GM21786 (cell line): ENCODE measurements at regions not wholly inside any gene's neighbourhood (a gene's known extent, or its start where the extent isn't known, plus 50 kb on each side); places are given as distances from the start of the nearest gene placed in this dataset.
"Not testable (repeated sequence)": the region's sequence is repeated elsewhere in the genome, so short reads cannot be mapped to it uniquely, and the experiment has no call there.

ENCODE experiments used
- ATAC-seq: cut with Tn5 transposase; IDR thresholded peaks from one replicate; pipeline ENCODE4 v1.9.1; 2021; ENCODE audit not compliant: unreplicated experiment

DNA sequence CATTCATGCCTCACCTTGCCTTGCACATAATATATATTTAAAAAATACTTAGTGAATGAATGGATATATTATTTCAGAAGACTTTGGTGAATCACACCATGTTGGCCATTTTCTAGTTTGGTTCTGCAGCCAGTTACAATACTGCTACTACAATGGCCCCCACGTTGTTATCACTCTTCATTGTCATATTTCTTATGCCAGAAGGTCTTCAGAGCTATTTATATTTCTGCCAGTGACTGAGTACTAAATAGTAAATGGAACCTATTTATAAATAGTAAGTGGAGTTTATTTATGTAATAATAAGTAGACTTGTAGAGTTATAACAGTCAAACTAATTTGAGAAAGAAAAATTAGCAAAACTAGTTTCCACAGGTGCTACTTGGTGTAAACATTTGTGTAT lies 516.6 kb upstream of the SYT4 start:
- ATAC-seq, result no peak

DNA sequence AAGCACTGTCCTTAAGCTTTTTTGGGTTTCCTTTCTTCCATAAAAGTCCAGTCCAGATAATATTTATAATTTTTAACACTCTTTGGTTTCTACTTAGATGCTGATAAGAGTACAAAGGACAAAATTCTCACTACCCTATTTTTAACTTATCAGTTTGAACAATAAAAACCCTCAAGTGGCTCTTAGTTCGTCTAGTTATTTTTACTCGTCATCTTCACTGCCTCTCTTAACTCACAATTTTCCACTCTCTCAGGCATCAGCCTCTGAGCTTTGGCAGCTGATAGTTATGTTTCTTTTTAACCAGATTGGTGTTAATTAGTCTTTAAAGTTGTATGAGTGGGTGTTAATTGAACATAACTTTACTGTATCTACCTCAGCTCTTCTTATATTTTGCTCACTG lies 517.1 kb upstream of the SYT4 start:
- ATAC-seq, result no peak

DNA sequence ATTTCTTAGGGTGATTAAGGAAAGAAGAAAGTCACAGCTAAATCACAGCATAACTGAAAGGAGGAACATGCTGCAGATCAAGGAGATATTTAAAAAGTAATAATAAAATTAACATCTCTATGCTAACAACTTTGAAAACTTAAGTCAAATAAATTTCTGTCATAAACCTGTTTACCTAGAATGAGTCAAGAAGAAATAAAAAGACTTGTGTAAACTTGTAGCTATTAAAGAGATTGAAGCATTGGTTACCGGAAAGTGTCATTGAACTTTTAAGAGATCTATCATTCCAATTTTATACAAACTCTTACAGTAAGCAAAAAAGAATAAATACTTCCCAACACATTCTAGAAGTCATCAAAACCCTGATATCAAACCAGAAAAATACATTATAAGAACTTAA lies 520.1 kb upstream of the SYT4 start:
- ATAC-seq, result no peak

DNA sequence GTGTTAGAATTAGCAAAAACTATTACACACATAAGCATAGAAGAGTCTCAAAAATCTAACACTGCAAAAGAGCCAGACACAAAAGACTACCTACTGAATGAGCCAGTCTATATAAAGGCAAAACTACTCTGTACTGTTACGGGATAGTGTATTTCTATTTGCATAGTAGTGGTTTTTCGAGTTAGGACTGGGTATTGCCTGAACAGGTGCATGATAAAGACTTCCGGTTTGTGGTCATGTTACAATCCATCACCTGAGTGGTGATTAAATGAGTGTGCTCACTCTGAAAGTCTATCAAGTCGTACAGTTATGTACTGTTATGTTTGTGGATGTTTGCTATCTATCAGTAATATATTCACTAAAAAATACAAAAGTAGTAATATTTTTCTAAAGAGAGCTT lies 523.3 kb upstream of the SYT4 start:
- ATAC-seq, result no peak

DNA sequence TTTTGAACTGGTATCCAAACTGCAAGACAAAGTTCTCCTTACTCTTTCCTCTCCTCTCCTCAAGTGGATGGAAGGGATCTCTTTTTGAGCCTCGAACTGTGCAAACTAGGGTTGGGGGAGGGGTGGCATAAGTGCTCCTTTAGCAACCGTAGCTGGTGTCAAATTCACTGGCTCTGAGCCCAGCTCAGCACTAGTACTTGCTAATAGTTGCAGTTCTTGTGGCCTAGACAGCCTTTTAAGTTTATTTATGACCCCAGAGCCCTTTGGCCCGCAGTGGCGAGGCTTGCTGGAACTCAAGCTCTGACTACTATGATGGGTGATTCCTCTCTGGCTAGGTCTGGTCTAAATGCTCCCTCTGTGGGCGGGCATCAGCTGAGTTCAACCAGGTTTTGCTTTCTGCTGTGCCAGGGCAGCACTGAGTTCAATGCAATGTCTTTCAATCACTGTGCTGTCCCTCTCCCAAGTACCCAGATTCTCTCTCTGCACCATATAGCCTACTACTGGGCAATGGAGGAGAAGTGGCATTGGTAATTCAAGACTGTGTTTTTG lies 528.4 kb upstream of the SYT4 start:
- no peak for ATAC-seq

DNA sequence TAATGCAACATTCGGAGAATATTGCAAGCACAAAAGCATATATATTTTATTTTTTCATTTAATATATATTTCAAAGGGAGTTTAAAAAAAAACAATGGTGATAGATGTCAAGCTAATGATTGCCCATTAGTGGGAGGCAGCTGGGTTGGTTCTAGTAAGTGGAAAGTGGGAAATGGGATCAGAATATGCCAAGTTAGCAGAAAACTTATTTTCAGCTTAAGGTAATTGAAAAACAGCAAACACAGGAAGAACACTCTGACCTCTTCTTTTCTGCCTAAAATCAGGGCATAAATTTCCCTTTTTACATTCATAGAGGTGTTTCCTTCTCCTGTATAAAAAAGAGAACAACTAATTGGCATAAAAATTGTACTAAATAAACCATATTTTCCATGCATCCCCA lies 535.3 kb upstream of the SYT4 start:
- ATAC-seq, result no peak

DNA sequence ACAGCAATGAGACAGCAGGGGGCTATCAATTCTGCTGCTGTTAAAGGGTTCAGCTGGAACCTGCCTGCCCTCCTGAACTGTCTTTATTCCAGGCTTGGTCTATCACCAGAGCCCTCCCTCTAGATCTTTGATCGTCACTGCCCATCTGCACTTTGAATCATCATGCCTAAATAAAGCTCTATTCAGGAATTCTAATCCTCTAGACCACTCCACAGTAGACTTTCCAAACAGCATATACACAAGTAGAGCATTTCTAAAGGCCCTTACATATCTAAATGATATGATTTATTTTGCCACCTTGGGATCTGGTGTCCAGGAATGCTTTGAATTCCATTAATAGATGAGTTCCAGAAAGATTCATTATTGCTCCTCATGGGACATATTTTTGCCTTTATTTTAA lies 542.1 kb upstream of the SYT4 start:
- no peak for ATAC-seq

DNA sequence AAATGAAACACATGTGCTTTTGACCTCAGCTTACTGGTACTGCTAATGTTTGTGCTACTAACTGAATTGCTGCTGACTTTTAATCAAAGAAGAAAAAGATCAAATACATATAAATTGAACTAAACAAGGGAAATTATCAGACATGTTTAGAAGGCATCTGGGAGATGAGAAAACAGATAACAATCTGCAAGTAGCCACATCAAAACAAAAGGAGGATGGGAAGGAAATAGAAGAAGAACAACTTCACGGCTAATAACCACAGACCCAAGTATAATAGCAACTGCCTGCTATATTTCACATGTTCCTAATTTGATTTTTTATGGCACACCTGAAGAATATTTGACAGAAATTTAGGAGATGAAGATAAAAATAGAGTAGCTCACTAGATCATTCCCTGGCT lies 542.6 kb upstream of the SYT4 start:
- ATAC-seq, result no peak

DNA sequence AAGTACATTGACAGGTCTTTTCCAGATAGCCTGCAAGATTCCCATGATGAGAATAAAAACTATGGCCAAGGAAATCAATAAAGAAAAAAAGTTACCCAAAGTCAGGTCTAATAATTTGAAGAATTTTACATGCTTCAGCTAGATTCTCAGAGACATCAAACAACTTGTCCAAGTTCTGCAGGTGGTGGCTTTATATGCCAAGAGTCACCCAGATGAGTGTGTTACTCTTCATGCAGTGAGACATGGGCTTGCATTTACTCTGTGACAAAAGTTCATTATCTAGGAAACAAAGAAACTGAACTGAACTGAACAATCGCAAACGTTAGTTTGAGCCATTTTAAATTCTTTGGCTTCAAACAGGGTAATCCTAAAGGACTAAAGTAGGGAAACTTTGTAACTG lies 548.5 kb upstream of the SYT4 start:
- ATAC-seq, result no peak

DNA sequence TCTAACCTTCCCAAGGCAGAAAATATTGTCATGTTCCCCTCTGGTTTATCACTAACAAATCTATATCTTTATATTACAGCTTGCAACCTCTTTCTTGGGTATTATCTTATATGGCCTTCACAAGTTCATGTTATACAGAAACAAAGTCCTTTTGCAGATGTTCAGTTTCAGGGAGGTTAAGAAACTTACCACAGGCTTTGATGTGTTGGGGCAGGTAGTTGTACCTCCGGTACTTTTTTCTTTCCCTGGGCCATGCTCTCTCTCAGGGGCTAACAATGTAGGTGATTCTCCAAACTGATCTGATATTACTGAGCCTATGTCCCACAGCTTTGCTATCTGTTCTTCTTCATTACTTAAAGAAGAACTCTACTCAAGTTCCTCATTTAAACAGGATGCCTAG lies 548.9 kb upstream of the SYT4 start:
- ATAC-seq, result no peak

DNA sequence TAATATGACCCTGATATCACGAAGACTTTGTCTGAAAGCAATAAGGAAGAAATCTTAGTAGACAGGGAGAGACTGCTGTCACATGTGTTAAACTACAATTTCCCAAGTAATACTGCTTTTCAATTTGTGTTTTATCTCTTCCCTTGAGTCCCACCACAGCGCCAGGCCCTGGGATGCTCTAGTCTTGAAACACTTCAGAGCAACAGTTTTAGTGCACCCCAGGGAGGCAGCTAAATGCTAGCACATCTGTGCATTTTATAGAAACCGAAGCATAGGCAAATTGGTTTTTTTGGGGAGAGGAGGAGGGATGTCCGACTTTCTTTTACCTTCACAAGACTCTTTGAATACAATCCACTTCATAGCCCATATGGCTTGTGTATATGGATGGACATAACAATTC lies 550.0 kb upstream of the SYT4 start:
- ATAC-seq, result no peak

DNA sequence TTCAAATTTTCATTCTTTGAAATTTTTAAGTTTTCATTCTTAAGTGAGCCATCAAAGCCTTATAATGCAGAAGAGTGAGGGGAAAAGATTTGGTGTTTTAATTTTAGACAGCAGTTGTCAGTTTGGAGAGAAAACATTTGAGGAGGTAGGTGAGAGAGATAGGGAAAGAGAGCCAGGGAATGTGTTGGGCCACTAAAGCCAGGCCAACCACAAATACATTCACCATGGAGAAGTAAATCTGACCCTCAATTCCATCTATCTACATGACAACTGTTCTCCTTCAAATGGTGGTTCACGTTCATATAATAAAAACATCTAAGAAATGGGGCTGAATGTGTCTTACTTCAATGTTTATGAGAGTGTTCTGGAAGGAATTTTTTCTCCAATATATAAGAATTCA lies 553.0 kb upstream of the SYT4 start:
- ATAC-seq, result no peak

DNA sequence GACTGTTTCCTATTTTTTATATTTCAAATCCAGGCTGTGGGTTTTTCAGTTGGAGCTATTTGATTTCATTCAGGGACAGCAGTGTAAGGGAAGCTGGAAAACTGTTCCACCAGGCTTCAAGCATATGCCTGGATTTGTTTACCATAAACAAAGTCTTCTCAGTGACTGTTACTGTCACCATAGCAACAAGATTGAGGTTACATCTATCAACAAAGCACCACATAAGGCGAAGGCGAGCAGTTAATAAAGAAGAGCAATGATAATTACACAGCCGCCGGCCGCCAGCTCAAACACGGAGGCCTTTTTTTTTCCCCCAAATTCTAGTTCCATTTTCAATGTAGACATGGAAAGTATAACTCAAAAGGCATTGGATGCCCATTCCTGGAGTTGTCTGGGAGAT lies 553.7 kb upstream of the SYT4 start:
- no peak for ATAC-seq

DNA sequence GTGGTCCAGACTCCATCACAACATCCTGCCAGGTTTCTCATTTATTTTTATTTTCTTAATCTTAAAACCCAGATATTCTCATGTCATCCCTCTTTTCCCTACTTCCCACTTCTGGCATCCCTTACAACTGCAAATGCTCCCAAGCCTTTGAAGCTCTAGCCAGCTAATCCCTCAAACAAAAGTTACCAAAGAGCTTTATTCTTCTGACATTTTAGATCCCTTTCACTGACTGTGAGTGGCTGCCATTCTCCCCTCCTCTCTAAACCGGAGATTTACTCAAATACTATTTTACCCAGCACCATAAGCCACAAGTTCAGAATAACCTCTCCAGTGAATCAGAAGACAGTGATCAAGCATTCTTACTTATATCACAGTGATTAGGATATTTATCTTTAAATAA lies 569.0 kb upstream of the SYT4 start:
- ATAC-seq, result no peak

DNA sequence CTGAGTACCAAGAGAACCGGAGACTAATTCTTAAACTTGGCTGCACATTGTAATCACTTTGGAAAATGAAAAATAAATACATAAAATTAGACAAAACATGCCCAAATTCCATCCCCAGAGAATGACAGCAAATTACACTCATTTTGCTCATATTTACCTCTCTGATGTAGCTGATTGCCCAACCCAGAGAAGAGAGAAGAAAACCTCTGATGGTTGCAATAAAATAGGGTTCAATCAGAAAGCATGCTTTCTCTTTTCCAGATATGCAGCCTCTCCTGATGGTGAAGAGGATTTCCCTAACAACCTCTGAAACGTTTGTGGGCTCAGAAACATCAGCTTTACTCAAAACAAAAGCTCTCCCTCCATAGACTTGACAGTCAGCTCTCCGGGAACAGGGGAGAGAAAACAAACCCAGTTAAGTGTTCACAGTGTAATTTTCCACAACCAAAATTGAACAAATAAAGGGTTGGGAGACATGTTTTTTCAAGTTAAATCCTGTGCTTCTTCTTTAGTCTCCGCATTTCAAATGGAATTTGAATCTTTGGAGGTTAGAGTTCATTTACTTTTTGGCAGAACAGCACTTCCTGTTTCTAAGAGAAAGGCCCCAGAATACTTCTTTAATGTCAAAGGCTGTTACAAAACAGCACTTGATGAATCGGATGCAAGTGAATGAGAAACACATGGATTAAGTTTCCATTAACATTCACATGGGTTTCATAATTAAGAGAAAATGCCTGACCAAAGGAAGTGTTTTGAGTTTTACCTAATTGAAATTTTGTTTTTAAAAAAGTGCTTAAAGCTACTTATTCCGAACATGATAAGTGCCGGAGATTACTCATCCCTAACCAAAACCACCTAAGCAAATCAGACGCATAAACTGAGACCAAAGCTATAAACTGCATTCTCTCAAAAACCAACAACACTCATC lies 570.1 kb upstream of the SYT4 start:
- ATAC-seq, result no peak

DNA sequence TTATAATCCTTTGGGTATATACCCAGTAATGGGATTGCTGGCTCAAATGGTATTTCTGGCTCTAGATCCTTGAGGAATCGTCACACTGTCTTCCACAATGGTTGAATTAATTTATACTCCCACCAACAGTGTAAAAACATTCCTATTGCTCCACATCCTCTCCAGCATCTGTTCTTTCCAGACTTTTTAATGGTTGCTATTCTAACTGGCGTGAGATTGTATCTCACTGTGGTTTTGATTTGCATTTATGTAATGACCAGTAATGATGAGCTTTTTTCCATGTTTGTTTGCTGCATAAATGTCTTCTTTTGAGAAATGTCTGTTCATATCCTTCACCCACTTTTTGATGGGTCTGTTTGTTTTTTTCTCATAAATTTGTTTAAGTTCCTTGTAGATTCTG lies 572.5 kb upstream of the SYT4 start:
- not testable (repeated sequence) for ATAC-seq

DNA sequence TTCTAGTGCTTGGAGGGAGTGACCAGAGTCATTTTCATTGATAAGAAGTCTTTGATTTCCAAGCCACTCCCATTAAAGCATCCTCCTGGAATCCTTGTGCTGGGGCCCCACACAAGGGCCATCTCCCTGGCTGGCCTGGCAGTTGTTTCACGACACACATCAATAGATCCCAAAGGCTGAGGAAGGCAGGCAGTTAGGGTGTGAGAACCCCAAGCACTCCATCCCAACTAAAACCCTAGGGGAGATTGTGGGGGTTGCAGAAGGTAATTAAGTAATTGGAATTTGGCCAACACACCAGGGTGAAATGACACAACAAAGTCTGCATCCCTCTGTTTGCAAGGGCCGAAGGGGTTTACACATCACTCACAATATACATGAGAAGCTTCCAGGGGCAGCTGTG lies 578.1 kb upstream of the SYT4 start:
- no peak for ATAC-seq

DNA sequence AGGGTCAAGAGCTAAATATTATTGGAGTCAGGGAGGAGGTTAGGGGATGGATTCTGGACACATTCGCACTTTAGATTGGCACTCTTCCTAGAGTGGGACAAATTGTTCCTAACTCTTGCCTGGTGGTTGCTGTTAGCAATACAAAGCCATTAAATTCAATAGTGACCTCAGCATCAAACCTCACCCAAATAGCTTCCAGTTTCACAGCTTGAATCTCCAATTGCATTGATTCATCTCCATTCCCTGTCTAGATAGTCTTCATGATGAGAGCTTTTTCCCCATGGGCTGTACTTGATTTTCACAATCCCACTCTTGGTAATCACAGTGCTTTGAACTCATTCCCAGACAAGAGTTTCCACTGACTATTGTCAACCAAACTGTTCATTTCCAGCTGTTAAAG lies 585.9 kb upstream of the SYT4 start:
- no peak for ATAC-seq

DNA sequence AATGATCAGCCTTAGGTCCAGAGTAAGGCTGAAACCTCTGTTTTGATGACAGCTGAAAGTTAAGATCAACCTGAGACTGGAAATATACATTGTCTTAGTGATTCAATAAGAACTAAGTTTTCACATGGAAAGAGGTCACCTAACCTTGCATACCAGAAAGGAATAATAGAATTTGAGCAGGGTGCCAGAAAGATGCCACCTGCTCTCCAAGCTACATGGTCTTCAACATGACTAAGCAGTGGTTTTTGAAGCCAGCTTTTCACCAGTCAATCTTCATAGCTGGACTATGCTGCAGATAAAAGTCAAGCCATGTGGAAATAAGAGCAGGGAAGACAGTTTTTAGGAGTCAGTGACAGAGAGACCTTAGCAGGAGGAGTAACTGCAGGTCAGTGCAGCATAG lies 589.4 kb upstream of the SYT4 start:
- no peak for ATAC-seq

DNA sequence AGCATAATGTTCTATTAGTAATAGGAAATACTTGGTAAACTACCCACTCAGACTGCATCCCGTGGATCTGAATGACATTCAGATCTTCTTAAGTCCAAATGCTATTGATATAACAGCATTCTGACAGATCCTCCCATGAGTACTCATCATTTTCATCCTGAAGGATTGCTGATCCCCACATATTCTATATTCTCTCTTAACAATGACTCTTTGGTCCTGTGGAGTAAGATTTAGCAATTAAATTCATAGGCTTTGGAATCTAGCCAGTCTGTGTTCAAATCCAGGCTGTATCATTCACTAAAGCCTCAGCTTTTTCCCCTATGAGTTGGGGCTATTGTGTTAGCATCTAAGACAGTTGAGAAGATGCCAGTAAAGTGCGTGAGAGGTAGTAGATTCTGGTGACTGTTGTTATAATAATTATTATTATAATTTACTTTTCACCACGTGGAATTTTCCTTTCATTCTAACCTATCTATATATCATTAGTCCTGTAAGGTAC lies 591.3 kb upstream of the SYT4 start:
- no peak for ATAC-seq

DNA sequence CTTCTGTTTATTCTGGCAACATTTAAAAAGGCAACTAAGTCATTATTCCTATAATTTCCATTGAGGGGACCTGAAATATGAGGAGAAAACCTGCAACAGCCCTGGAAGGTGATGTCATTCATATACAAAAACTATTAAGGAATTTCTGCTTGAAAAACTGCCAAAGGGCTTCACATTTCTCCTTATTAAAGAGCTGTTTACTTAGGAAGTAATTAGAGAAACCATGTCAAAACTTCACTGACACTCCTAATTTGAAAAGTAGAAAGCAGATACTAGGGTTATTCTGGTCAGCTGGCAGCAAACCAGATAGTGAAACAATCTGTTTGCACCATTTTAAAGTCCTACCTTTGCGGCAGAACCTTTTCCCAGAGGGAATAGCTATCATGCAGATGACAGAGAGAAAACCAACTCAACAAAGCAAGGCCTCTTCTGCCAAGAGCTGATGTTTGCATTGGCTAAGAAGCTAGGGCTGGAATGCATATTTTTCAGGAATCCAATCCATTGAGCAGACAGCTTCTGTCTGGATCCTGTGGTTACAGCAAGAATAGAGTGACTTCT lies 592.2 kb upstream of the SYT4 start:
- no peak for ATAC-seq

DNA sequence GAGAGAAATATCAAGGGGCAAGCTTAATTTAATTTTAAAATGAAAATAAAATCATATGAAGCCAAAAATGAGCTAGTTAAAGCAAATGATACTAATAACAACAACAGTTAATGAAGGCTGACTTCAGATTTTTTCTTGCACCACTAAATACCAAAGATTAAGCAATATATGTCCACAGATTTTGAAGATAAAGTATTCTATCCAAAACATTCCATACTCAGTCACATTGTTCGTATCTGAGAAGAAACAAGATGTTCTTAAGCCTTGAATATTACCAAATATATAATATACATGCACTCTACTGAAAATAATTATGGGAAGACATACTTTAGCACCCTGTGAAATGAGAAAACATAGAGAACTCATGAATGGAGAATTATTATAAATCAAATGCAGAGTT lies 593.3 kb upstream of the SYT4 start:
- no peak for ATAC-seq
